ENCODE measurements at regions not wholly inside any gene's neighbourhood (a gene's known extent, or its start where the extent isn't known, plus 50 kb on each side); places are given as distances from the start of the nearest gene placed in this dataset.

GRCh38 chr4:61085534-61085933 is 114.6 kb upstream of the ADGRL3 start:
- no peak for DNase-seq

- DNase-seq = no peak
Observed at GRCh38 chr4:61086357-61086756, 113.8 kb upstream of the ADGRL3 start.

DNA sequence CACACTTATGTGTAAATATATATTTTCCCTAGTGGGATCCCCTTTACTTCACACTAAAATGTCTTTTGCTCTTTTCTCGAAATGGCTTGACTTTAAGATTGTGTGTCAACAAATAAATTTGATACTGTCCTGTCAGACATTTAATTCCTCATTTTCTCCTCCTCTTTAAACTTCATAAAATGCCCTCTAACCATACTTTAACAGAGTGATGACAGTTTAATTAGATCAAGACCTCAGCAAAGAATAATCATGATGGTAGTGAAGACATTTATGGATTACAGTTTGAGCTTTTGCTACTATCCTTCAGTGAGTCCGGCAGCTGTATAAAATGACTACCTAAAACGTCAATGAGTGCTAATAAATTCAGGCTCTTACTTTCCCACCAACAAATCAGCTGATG is 113.1 kb upstream of the ADGRL3 start:
- DNase-seq = no peak

- no peak for DNase-seq
Observed at GRCh38 chr4:61094854-61095598, 105.1 kb upstream of the ADGRL3 start.

- DNase-seq = no peak
Observed at GRCh38 chr4:61128682-61129081, 71.4 kb upstream of the ADGRL3 start.

DNA sequence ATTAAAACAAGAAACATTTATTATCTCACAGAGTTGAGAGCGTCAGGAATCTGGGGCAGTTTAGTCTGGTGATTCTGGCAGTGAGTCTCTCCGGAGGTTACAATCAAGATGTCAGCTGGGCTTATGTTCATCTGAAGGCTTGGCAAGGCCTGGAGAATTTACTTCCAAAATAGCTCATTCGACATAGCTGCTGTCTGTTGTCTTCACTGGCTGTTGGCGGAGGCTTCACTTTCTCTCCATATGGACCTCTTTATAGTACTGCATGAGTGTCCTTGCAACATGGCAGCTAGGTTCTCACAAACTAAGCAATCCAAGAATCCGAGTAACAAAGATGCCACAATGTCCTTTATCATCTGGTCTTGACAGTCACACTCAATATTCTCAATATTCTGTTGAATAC is 70.2 kb upstream of the ADGRL3 start:
- DNase-seq = no peak

DNA sequence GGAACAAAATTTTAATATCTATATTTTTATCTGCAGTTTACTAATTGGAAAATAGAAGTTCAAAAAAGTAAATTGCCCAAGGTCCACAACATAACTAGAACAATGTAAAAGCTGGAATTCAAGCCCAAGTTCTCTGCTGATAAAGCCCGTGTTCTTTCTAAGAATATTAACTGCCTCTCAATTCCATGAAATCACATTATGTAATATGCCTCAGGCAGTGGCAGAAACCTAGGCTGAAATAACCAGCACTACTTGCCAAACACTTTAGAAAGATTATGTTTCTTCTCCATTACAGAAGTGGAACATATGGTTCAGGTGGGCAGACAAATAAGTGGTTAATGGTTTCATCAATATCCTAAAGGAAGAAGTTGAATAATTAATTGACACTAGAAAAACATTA is 56.7 kb upstream of the ADGRL3 start:
- DNase-seq = no peak

GRCh38 chr4:61149278-61149677 is 50.8 kb upstream of the ADGRL3 start:
- no peak for DNase-seq
